Suprapubic skin (tissue), 4 donors: ENCODE measurements at regions not wholly inside any gene's neighbourhood (a gene's known extent, or its start where the extent isn't known, plus 50 kb on each side); places are given as distances from the start of the nearest gene placed in this dataset.

Experiments used
- DNase-seq, 2 donors: peaks; one replicate each; pipeline ENCODE4 v3.0.0-alpha.2; 2019; ENCODE audit warnings: low spot score in 2 of 2
- H3K27ac ChIP-seq: fragments of 200-600 bp; sonication (generic); one replicate; pipeline ENCODE4 v1.5.1; 2019
- H3K27me3 ChIP-seq: fragments of 200-600 bp; sonication (generic); one replicate; pipeline ENCODE4 v1.5.1; 2019
- H3K36me3 ChIP-seq: fragments of 200-600 bp; sonication (generic); one replicate; pipeline ENCODE4 v1.5.1; 2019
- H3K4me1 ChIP-seq: fragments of 200-600 bp; sonication (generic); one replicate; pipeline ENCODE4 v1.5.1; 2019
- H3K4me3 ChIP-seq: fragments of 200-600 bp; sonication (generic); one replicate; pipeline ENCODE4 v1.5.1; 2019; ENCODE audit warnings: mild to moderate bottlenecking
- H3K9me3 ChIP-seq: fragments of 200-600 bp; sonication (generic); one replicate; pipeline ENCODE4 v1.5.1; 2019
- EP300 ChIP-seq: sonication (generic); formaldehyde crosslinking; IDR thresholded peaks from one replicate; pipeline ENCODE4 v1.6.1; 2017; ENCODE audit warnings: antibody characterized with exemption
- POLR2A ChIP-seq, 2 donors: fragments of 450-650 bp; IDR thresholded peaks; one replicate each; pipeline ENCODE4 v1.6.1; 2017; ENCODE audit warnings: antibody characterized with exemption in 2 of 2, mild to moderate bottlenecking in 2 of 2, moderate library complexity in 2 of 2
- POLR2AphosphoS5 ChIP-seq, 3 donors: sonication (generic); formaldehyde crosslinking; IDR thresholded peaks; one replicate each; pipeline ENCODE4 v1.6.1; 2017; ENCODE audit warnings: antibody characterized with exemption in 3 of 3
- WGBS: methylation state at CpG from one replicate; pipeline ENCODE4 v1.1.5; 2018; 5-methylcytosine and 5-hydroxymethylcytosine counted together
- TF ChIP-seq, protein P1 (sequence below), 2 donors: fragments of 200-600 bp in 1 of 2; fragments of 450-650 bp in 1 of 2; sonication (generic) in 1 of 2; IDR thresholded peaks; one replicate each; pipeline ENCODE4 v1.5.1; 2016 to 2019; ENCODE audit warnings: antibody characterized with exemption in 2 of 2, mild to moderate bottlenecking in 1 of 2, moderate library complexity in 1 of 2

DNA sequence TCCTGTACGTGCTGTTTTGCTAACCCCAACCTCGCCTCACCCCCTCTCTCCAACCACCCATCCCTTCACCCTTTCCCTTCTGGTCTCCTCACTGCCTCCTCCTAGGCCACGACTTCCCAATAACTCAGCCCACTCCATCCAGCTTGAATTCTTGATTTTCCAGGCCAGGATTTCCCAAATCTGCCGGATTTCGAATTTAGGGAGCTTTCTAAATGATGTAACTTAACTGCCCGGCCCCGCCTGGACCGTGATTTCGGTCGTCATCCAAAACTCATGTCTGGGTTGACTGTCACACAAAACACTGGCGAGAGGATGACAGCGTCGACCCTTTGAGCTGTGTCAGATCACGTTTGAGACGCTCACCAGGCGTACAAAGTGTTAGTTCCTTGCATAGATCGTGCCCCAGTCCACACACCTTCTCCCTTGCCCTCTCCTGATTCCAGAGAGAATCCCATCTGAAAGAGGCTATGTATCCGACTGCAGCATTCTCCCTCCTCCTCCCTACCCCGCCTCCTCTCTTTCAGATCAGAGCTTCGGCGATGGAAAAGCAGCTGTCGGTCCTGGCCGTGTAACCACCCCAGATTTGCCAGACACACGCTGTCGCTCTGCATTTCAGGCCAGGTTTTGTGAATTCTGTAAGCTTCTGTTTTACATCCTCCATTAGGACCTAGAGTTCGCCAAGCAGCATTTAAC is 168.2 kb downstream of the GPX5 start:
- H3K27ac ChIP-seq = no peak overlapping the region
- H3K36me3 ChIP-seq = no peaks in the 10 kb centered on the region
- H3K4me1 ChIP-seq = peaks cover 5% of the 10 kb centered on the region
- H3K27me3 ChIP-seq = peaks cover 79% of the 10 kb centered on the region
- DNase-seq = no peak
- TF ChIP-seq EP300 (no peak), POLR2A (IDR thresholded peaks at IDR 0.05) (no peak), POLR2AphosphoS5 (IDR thresholded peaks at IDR 0.05) (no peak)
- TF ChIP-seq, protein P1, sequence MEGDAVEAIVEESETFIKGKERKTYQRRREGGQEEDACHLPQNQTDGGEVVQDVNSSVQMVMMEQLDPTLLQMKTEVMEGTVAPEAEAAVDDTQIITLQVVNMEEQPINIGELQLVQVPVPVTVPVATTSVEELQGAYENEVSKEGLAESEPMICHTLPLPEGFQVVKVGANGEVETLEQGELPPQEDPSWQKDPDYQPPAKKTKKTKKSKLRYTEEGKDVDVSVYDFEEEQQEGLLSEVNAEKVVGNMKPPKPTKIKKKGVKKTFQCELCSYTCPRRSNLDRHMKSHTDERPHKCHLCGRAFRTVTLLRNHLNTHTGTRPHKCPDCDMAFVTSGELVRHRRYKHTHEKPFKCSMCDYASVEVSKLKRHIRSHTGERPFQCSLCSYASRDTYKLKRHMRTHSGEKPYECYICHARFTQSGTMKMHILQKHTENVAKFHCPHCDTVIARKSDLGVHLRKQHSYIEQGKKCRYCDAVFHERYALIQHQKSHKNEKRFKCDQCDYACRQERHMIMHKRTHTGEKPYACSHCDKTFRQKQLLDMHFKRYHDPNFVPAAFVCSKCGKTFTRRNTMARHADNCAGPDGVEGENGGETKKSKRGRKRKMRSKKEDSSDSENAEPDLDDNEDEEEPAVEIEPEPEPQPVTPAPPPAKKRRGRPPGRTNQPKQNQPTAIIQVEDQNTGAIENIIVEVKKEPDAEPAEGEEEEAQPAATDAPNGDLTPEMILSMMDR (IDR thresholded peaks at IDR 0.05) = no peak
- H3K9me3 ChIP-seq = no peaks in the 10 kb centered on the region
- peak overlapping the region; percentile 6 for H3K4me3 ChIP-seq
- WGBS = 16% methylated on average over 26 of the region's 26 CpGs

DNA sequence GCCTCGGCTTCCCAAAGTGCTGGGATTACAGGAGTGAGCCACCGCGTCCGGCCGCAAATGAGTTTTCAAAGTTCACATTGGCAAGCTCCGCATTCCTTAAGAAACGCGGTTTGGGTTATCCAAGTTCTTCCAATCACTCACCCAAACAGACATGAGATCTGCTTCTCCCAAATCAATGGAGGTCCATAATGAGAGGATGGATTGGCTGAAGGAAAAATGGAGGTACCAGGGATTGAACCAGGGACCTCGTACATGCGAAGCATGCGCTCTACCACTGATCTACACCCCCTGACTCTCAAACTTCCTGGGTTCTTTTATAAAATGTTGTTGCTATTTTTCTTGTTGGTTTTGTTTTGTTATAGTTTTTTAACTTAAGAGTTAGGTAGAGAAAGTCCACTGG is 170.0 kb downstream of the GPX5 start:
- WGBS = 52% methylated on average over 11 of the region's 11 CpGs
- peak overlapping the region; percentile 1 for H3K4me3 ChIP-seq
- H3K4me1 ChIP-seq = peaks cover 5% of the 10 kb centered on the region
- H3K9me3 ChIP-seq = no peaks in the 10 kb centered on the region
- TF ChIP-seq, protein P1 (IDR thresholded peaks at IDR 0.05) = no peak
- TF ChIP-seq POLR2AphosphoS5 (IDR thresholded peaks at IDR 0.05) (no peak), EP300 (no peak), POLR2A (IDR thresholded peaks at IDR 0.05) (no peak)
- H3K27ac ChIP-seq = no peak overlapping the region
- no peaks in the 10 kb centered on the region for H3K36me3 ChIP-seq
- H3K27me3 ChIP-seq = peaks cover 81% of the 10 kb centered on the region
- DNase-seq = no peak

DNA sequence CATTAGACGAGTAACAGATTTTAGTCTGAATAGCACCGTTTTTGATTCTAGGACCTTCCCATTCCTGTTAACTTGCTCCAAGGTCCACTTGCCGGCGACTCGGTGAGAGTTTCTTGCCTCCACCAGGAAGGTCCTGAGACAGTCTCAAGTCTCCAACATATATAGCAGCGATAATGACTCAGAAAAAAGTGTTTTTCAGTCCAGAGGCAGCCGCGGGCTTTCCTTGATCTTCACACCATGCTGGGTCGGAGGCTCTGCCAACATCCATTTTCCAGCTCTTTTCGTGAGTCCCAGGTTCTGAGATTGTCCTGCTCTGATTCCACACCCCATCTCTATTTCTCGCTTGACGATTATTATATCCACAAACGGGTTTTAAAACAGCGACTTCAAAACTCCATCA is 170.5 kb downstream of the GPX5 start:
- H3K9me3 ChIP-seq = no peaks in the 10 kb centered on the region
- H3K27ac ChIP-seq = no peak overlapping the region
- TF ChIP-seq POLR2A (IDR thresholded peaks at IDR 0.05) (no peak), EP300 (no peak), POLR2AphosphoS5 (IDR thresholded peaks at IDR 0.05) (no peak)
- TF ChIP-seq, protein P1 (IDR thresholded peaks at IDR 0.05) = no peak
- WGBS = 38% methylated on average over 14 of the region's 14 CpGs
- no peaks in the 10 kb centered on the region for H3K36me3 ChIP-seq
- peaks cover 82% of the 10 kb centered on the region for H3K27me3 ChIP-seq
- DNase-seq = no peak
- peaks cover 5% of the 10 kb centered on the region for H3K4me1 ChIP-seq
- peak overlapping the region; percentile 1 for H3K4me3 ChIP-seq

DNA sequence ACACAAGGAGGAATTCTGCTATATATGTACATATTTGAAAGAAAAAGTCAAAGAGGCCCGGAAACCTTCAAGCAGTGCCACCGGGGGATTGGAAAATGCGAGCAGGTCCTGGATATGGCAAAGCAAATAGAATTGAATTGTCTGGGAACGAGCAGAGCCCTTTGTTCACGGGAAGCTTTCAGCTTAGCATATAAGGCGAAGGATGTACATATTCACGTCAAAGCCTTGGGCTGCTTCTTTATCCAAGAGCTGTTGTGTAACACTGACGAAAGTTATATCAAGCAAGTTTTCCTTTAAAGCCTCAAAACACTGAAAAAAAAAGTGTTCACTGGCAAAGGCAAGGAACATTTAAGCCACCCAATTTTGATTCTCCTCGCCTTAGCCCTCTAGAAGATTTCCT is 171.0 kb downstream of the GPX5 start:
- Histone ChIP-seq H3K36me3 (no peaks in the 10 kb centered on the region), H3K9me3 (no peaks in the 10 kb centered on the region), H3K4me3 (no peak overlapping the region), H3K27ac (no peak overlapping the region), H3K4me1 (peaks cover 5% of the 10 kb centered on the region), H3K27me3 (peaks cover 83% of the 10 kb centered on the region)
- DNase-seq = no peak
- TF ChIP-seq POLR2A (IDR thresholded peaks at IDR 0.05) = no peak
- TF ChIP-seq, protein P1 (IDR thresholded peaks at IDR 0.05) = no peak
- TF ChIP-seq EP300 = no peak
- TF ChIP-seq POLR2AphosphoS5 (IDR thresholded peaks at IDR 0.05) = no peak
- WGBS = 36% methylated on average over 9 of the region's 9 CpGs

DNA sequence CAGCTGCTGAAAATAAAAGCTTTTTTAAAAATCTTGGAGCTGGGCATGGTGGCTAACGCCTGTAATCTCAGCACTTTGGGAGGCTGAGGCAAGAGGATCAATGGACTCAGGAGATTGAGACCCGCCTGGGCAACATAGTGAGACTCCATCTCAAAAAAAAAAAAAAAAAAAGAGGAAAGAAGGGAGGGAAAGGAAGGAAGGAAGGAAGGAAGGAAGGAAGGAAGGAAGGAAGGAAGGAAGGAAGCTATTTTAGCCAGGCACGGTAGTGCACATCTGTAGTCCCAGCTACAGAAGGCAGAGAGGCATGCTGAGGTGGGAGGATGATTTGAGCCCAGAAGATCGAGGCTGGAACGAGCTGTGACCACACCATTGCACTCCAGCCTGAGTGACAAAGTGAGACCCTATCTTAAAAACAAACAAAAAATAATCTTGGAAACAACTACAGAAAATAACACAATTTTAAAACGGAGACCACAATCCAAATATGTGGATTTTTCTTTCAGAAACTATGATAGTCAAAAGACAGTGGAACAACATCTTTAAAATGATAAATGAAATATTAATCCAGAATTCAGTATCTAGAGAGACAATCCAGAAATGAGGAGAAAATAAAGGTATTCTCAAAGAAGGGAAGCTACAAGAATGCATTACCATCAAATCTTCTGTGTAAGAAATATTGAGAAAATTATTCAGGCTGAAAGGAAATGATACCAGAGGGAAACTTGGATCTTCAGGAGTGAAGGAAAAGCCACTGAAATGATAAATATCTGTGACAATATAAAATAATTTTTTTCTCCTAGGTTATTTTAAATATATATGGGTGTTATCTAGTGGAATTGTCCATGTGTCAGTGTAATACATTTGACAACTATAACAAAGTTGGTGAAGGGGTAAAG is 182.0 kb downstream of the GPX5 start:
- Histone ChIP-seq H3K4me3 (no peak overlapping the region), H3K27ac (no peak overlapping the region), H3K27me3 (peaks cover 48% of the 10 kb centered on the region), H3K9me3 (peaks cover 12% of the 10 kb centered on the region), H3K4me1 (no peaks in the 10 kb centered on the region), H3K36me3 (no peaks in the 10 kb centered on the region)
- no peak for DNase-seq
- 89% methylated on average over 6 of the region's 6 CpGs for WGBS
- TF ChIP-seq, protein P1 (IDR thresholded peaks at IDR 0.05) = no peak
- TF ChIP-seq EP300 (no peak), POLR2A (IDR thresholded peaks at IDR 0.05) (no peak), POLR2AphosphoS5 (IDR thresholded peaks at IDR 0.05) (no peak)
